Activated T-cell treated with anti-CD3 and anti-CD28 coated beads, Interleukin-2, amount 50 U/mL, for 72 hours (primary cell): ENCODE measurements at regions not wholly inside any gene's neighbourhood (a gene's known extent, or its start where the extent isn't known, plus 50 kb on each side); places are given as distances from the start of the nearest gene placed in this dataset.

ENCODE experiments used
- ATAC-seq, 2 donors: fragments of 150-1000 bp; cut with Tn5 transposase; replicated peaks in 1 of 2; 2 replicates each; pipeline ENCODE4 v1.10.0; 2021; ENCODE audit warnings: moderate library complexity in 2 of 2, mild to moderate bottlenecking in 1 of 2
- DNase-seq, 2 donors: peaks; one replicate each; pipeline ENCODE4 v3.0.0; 2021 to 2022; ENCODE audit warnings: mixed read lengths in 1 of 2
- H3K27ac Mint-ChIP-seq: one replicate; pipeline ENCODE4 v1.8.0; 2022; ENCODE audit warnings: mild to moderate bottlenecking, moderate library complexity, mixed read lengths
- H3K27me3 Mint-ChIP-seq: one replicate; pipeline ENCODE4 v1.8.0; 2022; ENCODE audit warnings: low read depth, mixed read lengths
- H3K36me3 Mint-ChIP-seq, 2 donors: one replicate each; pipeline ENCODE4 v1.8.0; 2022; ENCODE audit warnings: mixed read lengths in 2 of 2, mild to moderate bottlenecking in 1 of 2; ENCODE audit not compliant: insufficient read depth in 2 of 2
- H3K4me1 Mint-ChIP-seq: one replicate; pipeline ENCODE4 v1.8.0; 2022; ENCODE audit warnings: low read depth, mixed read lengths
- H3K4me3 Mint-ChIP-seq, 2 donors: one replicate each; pipeline ENCODE4 v1.8.0; 2022; ENCODE audit warnings: mild to moderate bottlenecking in 2 of 2, mixed read lengths in 2 of 2, moderate library complexity in 2 of 2
- H3K9me3 Mint-ChIP-seq, 2 donors: one replicate each; pipeline ENCODE4 v1.8.0; 2022; ENCODE audit warnings: mixed read lengths in 2 of 2

DNA sequence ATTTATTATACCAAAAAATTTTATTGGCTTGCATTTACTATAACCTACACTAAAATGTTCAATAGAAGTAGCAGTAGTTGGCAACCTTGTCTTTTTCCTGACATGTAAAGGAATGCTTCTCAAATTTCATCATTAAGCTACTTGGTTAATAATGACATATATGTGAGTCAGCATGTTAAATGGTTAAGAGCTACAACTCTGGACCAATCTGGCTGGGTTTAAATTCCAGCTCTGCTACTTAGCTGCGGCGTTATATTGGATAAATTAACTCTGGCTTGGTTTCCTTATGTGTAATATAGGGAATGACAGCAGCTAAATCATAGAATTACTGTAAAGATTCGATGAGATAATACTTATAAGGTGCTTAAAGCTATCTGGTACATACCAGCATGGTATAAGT is 53.7 kb upstream of the OTOGL start:
- no peaks in the 10 kb centered on the region for H3K4me1 Mint-ChIP-seq
- no peaks in the 10 kb centered on the region for H3K36me3 Mint-ChIP-seq
- peaks cover 0 to 3% of the 10 kb centered on the region in 2 donors for H3K9me3 Mint-ChIP-seq
- ATAC-seq (no peak), DNase-seq (no peak)
- no peak overlapping the region for H3K27ac Mint-ChIP-seq
- peaks cover 6% of the 10 kb centered on the region for H3K27me3 Mint-ChIP-seq
- no peak overlapping the region for H3K4me3 Mint-ChIP-seq

DNA sequence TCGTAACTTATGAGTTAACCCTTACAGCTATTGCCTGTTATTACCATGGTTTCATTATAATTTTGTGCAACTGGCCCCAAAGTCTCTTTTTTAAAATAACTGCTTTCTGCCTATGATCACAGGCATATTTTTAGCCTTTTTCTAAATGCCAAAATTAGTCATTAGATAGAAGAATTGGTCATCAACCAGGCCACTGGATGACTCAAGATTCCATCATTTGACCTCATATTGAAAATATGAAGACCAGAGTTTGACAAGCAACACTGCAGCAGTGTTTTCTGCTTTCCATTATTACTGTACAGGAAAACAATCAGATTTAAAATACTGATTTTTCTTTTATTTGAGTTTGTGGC is 54.7 kb upstream of the OTOGL start:
- no peak overlapping the region for H3K4me3 Mint-ChIP-seq
- ATAC-seq, result peak; percentile 57 to 72
- H3K36me3 Mint-ChIP-seq, result no peaks in the 10 kb centered on the region

DNA sequence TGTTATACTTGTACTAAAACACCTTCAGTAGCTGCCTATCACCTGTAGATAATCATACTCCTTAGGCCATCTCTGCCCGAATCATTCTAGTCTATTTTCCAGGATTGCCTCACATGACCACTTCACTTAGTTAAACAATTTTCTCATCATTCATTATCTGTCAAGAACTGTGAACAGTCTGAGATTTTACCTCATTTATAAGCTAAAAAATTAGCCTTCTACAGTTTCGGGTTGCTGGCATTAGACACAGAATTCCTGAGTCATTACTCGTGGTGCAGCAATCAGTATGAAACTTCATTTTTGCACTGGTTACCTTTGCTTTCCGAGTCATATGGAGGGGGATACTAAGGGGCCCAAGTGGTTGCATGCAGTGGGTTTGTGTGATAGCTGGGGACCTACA is 57.6 kb upstream of the OTOGL start:
- Mint-ChIP-seq H3K4me3 (no peak overlapping the region), H3K9me3 (peaks cover 0 to 3% of the 10 kb centered on the region in 2 donors), H3K4me1 (peaks cover 4% of the 10 kb centered on the region), H3K36me3 (no peaks in the 10 kb centered on the region), H3K27me3 (peaks cover 10% of the 10 kb centered on the region), H3K27ac (no peak overlapping the region)
- ATAC-seq (no peak), DNase-seq (no peak)

More for the DNA sequence above, 54.7 kb upstream of the OTOGL start:
- Mint-ChIP-seq H3K27ac (no peak overlapping the region), H3K27me3 (peaks cover 6% of the 10 kb centered on the region), H3K4me1 (no peaks in the 10 kb centered on the region), H3K9me3 (peaks cover 0 to 3% of the 10 kb centered on the region in 2 donors)
- DNase-seq, result peak in 1 of 2 donors; percentile 1

DNA sequence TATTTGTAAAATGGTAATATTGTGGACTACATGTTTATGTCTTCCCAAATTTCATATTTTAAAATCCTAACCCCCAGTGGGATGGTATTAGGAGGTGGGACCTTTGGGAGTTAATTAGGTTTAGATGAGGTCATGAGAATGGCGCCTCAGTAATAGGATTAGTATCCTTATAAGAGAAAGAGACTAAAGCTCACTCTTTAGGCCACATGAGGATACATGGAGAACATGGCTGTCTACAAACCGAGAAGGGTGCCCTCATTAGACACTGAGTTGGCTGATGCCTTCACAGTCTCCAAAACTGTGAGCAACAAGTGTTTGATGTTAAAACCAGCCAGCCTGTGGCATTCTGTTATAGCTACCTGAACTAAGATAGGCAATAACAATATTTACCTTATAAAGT is 58.3 kb upstream of the OTOGL start:
- Mint-ChIP-seq H3K4me3 (no peak overlapping the region), H3K36me3 (no peaks in the 10 kb centered on the region), H3K9me3 (peaks cover 0 to 3% of the 10 kb centered on the region in 2 donors), H3K27me3 (peaks cover 10% of the 10 kb centered on the region), H3K4me1 (peaks cover 4% of the 10 kb centered on the region), H3K27ac (no peak overlapping the region)
- no peak for ATAC-seq
- no peak for DNase-seq

DNA sequence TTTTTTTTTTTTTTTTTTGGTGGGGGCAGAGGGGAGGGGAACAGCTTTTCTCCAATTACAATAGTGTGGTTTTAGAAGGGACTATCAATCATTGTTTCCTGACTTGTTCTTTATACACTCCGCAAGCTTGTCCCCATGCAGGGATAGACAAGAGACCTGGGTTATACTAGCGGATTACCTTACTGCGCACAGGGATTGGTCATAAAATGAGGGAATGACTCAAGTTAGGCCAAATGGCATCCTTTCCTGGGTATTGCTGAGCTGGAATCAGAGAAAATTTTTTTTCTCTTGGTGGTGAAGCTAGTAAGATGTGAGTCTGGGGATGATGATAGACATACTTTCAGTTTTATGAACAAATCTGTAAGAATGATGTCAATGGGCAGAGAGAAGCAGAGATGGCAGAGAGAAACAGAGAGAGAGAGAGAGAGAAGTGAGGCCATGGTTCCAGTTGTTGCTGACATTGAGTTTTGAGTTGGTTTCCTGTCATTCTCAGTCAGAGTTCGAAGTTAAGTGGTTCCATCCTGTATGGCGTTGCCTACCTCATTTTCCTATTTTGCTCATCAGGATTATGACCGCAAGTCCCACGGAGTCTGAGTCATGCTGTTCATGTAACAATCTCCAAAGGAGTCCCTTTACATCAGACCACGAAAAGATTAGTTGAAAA is 59.1 kb upstream of the OTOGL start:
- H3K27me3 Mint-ChIP-seq, result peaks cover 10% of the 10 kb centered on the region
- H3K9me3 Mint-ChIP-seq, result peaks cover 0 to 3% of the 10 kb centered on the region in 2 donors
- no peak overlapping the region for H3K27ac Mint-ChIP-seq
- H3K36me3 Mint-ChIP-seq, result no peaks in the 10 kb centered on the region
- peak; percentile 68 to 79 for ATAC-seq
- DNase-seq, result peak; percentile 8 to 35
- H3K4me3 Mint-ChIP-seq, result no peak overlapping the region
- H3K4me1 Mint-ChIP-seq, result peaks cover 4% of the 10 kb centered on the region

DNA sequence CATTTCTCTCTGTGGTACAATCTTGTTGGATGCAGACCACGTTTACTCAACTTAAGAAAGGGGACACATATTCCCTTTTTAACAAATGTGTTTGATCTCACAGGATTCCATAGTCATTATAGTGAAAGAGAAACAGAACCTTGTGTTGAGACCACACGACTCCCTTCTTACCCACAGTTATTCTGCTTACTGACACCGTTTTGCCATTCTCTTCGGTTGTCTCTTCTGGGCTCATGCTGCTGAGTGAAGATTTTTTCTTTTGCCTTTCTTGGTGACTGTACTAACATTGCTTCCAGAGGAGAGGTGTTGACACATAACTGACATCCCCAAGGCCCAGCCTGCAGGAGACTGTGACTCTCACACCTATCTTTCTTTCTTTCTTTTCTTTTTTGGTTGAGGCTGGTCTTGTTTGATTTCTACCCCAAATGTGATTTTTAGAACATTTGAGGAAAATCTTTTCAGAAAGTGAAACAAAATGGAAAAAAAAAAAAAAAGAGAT is 61.2 kb upstream of the OTOGL start:
- no peak for DNase-seq
- no peak for ATAC-seq
- Mint-ChIP-seq H3K4me1 (peaks cover 4% of the 10 kb centered on the region), H3K36me3 (no peaks in the 10 kb centered on the region), H3K27me3 (peaks cover 10% of the 10 kb centered on the region), H3K9me3 (no peaks in the 10 kb centered on the region), H3K4me3 (no peak overlapping the region), H3K27ac (no peak overlapping the region)

DNA sequence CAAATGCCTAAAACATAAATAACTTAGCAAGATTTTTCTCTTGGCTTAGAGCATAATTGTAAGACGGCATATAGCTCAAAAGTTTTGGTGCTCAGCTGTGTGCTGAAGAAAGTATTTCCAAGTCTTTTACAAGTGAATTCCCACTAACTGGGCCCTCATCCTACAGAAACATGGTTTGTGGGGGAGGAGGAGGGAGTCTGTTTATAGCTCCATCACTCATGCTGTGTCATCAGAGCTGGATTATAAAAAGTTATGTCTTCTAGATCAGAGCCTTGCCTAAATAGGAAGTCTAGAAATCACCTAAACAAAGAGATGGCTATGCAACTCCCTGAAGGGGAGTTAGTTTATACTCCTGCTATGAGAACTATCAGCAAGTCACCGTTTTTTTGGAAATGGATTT is 65.9 kb upstream of the OTOGL start:
- Mint-ChIP-seq H3K4me3 (no peak overlapping the region), H3K36me3 (no peaks in the 10 kb centered on the region), H3K27me3 (peaks cover 18% of the 10 kb centered on the region), H3K9me3 (no peaks in the 10 kb centered on the region), H3K27ac (no peak overlapping the region), H3K4me1 (peaks cover 4% of the 10 kb centered on the region)
- DNase-seq (no peak), ATAC-seq (no peak)

DNA sequence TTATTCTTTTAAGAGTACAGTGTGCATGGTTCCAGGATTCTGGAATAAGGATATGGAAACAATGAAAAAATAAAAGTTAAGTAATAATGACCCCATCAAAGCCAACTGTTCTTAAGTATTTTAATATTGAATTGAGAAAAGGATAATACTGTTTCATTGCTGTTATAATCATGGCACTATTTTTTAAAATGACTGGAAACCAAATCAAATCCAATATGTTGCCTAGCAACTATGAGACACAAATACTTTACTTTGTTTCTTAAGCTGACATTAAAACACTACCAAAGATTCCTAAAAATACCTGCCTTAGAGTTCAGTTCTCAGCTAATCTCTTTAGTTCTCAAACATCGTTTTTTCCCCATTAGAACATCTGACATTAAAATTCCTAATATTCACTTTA is 66.4 kb upstream of the OTOGL start:
- no peak overlapping the region for H3K27ac Mint-ChIP-seq
- H3K4me3 Mint-ChIP-seq, result no peak overlapping the region
- ATAC-seq (no peak), DNase-seq (no peak)
- peaks cover 13% of the 10 kb centered on the region for H3K27me3 Mint-ChIP-seq
- no peaks in the 10 kb centered on the region for H3K36me3 Mint-ChIP-seq
- H3K4me1 Mint-ChIP-seq, result no peaks in the 10 kb centered on the region
- no peaks in the 10 kb centered on the region for H3K9me3 Mint-ChIP-seq

DNA sequence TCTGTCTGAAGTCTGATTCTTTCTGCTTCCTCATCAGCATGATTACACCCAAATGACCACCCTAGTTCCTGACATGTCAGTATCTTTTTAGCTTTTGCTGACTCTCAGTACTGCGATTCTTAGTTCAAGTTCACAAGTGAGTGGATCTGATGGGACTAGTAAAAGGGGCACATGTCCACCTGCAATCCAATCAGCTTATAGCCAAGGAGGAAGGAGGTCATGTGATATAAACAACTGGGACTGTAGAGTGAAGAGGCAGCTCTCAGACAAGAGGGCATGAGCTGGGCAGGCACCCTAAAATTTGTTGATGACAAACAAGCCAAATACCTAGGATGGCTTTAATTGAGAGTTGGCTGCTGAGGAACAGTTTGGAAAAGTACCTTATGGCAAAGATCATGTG is 68.1 kb upstream of the OTOGL start:
- H3K9me3 Mint-ChIP-seq, result no peaks in the 10 kb centered on the region
- peaks cover 11% of the 10 kb centered on the region for H3K27me3 Mint-ChIP-seq
- no peak for DNase-seq
- H3K4me3 Mint-ChIP-seq, result no peak overlapping the region
- H3K36me3 Mint-ChIP-seq, result no peaks in the 10 kb centered on the region
- H3K4me1 Mint-ChIP-seq, result no peaks in the 10 kb centered on the region
- no peak overlapping the region for H3K27ac Mint-ChIP-seq
- ATAC-seq, result no peak

DNA sequence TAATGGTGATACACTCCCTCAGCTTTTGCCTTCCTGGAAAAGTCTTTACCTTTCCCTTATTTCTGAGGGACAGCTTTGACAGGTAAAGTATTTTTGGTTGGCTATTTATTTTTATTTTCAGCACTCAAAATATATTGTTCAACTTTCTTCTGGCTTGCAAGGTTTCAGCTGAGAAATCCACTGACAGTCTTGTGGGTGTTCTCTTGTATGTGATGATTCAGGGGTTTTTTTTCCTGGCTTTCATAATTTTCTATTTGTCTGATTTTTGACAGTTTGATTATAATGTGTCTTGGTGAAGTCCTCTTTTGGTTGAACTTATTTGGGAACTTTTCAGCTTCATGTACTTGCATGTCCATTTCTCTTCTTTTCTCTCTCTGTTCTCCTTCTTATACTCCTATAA is 73.7 kb upstream of the OTOGL start:
- Mint-ChIP-seq H3K36me3 (peaks cover 4 to 6% of the 10 kb centered on the region in 2 donors), H3K4me3 (no peak overlapping the region), H3K4me1 (no peaks in the 10 kb centered on the region), H3K27ac (peak overlapping the region; percentile 77), H3K27me3 (peaks cover 17% of the 10 kb centered on the region), H3K9me3 (peaks cover 0 to 4% of the 10 kb centered on the region in 2 donors)
- no peak for DNase-seq
- no peak for ATAC-seq

DNA sequence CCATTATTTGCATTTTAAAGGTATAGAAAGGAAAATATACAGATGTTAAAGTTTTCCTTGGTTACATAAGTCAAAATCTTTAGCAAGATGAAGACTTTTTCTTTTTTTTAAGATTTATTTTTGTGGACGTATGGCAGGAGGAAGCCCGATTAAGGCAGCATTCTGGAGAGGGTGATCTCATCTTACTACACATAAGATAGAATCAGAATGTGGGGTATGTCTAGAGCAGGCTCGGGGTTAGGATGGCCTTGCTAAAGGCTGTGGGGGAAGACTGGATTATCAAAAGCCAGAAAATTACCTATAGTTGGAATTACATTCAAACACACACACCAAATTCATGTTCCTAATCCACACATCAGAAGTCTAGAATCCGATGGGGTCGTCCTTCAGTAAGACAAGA is 79.6 kb upstream of the OTOGL start:
- Mint-ChIP-seq H3K9me3 (peaks cover 0 to 2% of the 10 kb centered on the region in 2 donors), H3K4me1 (no peaks in the 10 kb centered on the region), H3K36me3 (peaks cover 2 to 4% of the 10 kb centered on the region in 2 donors), H3K27ac (no peak overlapping the region), H3K27me3 (peaks cover 5% of the 10 kb centered on the region), H3K4me3 (no peak overlapping the region)
- ATAC-seq (no peak), DNase-seq (no peak)

DNA sequence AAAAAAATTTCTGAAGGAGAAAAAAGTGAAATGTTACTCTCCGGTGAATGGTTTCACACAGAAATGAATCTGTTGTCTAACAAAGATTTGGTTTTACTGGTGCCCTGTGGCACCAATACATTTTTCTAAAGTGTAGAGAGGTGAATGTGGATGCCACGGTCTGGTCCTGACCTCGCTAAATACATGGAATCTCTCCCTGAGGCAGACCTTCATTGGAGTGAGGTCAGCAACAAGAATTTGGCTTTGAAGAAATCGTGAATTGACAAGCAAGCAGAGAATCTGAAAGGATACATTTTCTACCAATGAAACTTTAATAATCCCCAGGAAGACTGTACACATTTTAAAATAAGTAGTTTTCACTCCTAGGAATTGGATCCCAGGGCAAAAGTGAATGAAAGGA is 81.2 kb upstream of the OTOGL start:
- H3K27me3 Mint-ChIP-seq, result peaks cover 7% of the 10 kb centered on the region
- no peaks in the 10 kb centered on the region for H3K4me1 Mint-ChIP-seq
- H3K9me3 Mint-ChIP-seq, result peaks cover 0 to 4% of the 10 kb centered on the region in 2 donors
- ATAC-seq (no peak), DNase-seq (no peak)
- H3K36me3 Mint-ChIP-seq, result peaks cover 2 to 5% of the 10 kb centered on the region in 2 donors
- no peak overlapping the region for H3K4me3 Mint-ChIP-seq
- no peak overlapping the region for H3K27ac Mint-ChIP-seq

DNA sequence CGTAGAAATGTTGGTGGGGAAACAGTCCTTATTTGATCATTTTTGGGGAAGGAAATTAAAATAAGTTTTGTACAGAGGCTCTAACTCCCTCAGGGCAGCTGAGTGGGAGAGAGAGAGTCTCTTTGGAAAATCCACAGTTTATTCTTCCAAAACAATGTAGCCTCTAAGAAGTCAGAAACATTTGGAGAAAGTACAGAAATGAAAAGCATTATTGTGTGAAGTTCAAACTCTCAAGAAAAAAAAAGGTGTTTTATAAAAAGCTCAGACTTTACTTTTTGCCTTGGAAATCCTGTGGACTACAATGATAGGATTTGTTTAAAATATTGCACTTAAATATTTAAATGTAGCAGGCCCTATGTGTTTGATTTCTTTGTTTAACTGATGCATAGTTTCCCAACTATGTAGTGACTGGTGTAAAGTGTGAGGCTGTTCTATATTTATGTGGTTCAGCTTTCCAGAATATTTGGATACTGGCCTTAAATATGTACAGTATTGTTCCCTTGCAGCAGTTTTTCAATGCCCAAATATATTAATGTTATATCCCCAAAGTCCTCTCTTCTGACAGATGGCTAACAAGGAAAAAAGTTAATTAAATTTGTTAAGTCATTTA is 82.0 kb upstream of the OTOGL start:
- Mint-ChIP-seq H3K36me3 (peaks cover 2 to 5% of the 10 kb centered on the region in 2 donors), H3K27me3 (peaks cover 7% of the 10 kb centered on the region), H3K27ac (no peak overlapping the region), H3K4me1 (no peaks in the 10 kb centered on the region), H3K4me3 (no peak overlapping the region), H3K9me3 (peaks cover 0 to 4% of the 10 kb centered on the region in 2 donors)
- ATAC-seq, result no peak
- DNase-seq, result no peak

DNA sequence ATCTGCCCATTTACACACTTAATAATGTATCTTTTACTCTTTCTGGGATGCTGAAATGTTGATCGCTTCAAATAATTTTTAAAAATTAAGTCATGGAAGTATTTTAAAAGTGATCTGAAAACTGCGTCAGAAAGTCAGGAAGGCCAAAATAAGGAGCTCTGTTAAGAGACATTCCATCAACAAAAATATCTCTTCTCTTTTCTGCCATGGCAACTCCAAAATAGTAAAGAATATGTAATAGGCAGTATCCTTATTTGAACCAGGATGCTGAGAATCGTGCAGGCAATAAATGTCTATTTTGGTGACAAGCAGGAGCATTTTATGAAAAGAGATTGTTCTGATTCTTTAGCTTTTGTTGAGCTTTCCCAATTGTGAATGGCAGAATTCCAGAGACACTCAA is 81.8 kb upstream of the PPP1R12A start:
- peaks cover 0 to 4% of the 10 kb centered on the region in 2 donors for H3K9me3 Mint-ChIP-seq
- H3K27ac Mint-ChIP-seq, result no peak overlapping the region
- no peaks in the 10 kb centered on the region for H3K4me1 Mint-ChIP-seq
- no peak for ATAC-seq
- H3K27me3 Mint-ChIP-seq, result peaks cover 7% of the 10 kb centered on the region
- no peak overlapping the region for H3K4me3 Mint-ChIP-seq
- H3K36me3 Mint-ChIP-seq, result peaks cover 2 to 5% of the 10 kb centered on the region in 2 donors
- DNase-seq, result no peak
